ENCODE measurements at regions not wholly inside any gene's neighbourhood (a gene's known extent, or its start where the extent isn't known, plus 50 kb on each side); places are given as distances from the start of the nearest gene placed in this dataset.
A peak's percentile ranks its signal among the peaks of the same experiment; 100 is the strongest.

GRCh38 chr2:146821836-146822316, 1023.0 kb upstream of the ACVR2A start:
- H3K36me3 ChIP-seq (ENCODE audit: control insufficient read depth, insufficient read depth, low read length) = no peaks in the 10 kb centered on the region
- H3K27ac ChIP-seq (ENCODE audit: low read length) = no peak overlapping the region
- H3K4me3 ChIP-seq (ENCODE audit: low read length) = no peak overlapping the region
- no peaks in the 10 kb centered on the region for H3K27me3 ChIP-seq (ENCODE audit: control insufficient read depth, insufficient read depth, low read length)
- peaks cover 2% of the 10 kb centered on the region for H3K9me3 ChIP-seq (replicated peaks; ENCODE audit: control insufficient read depth, low read depth, low read length)
- WGBS (ENCODE audit: insufficient coverage) = no CpG with 5 or more reads among the region's 2 CpGs
- DNase-seq = peak; percentile 19
- H3K4me1 ChIP-seq (ENCODE audit: control insufficient read depth, insufficient read depth, low read length) = no peaks in the 10 kb centered on the region

GRCh38 chr2:146820672-146821071, 1024.2 kb upstream of the ACVR2A start:
- WGBS (ENCODE audit: insufficient coverage) = no CpG with 5 or more reads among the region's 3 CpGs
- Histone ChIP-seq H3K27me3 (ENCODE audit: control insufficient read depth, insufficient read depth, low read length) (no peaks in the 10 kb centered on the region), H3K36me3 (ENCODE audit: control insufficient read depth, insufficient read depth, low read length) (no peaks in the 10 kb centered on the region), H3K9me3 (replicated peaks; ENCODE audit: control insufficient read depth, low read depth, low read length) (peaks cover 2% of the 10 kb centered on the region), H3K27ac (ENCODE audit: low read length) (no peak overlapping the region), H3K4me1 (ENCODE audit: control insufficient read depth, insufficient read depth, low read length) (no peaks in the 10 kb centered on the region), H3K4me3 (ENCODE audit: low read length) (no peak overlapping the region)
- no peak for DNase-seq

GRCh38 chr2:146818122-146818521, 1026.7 kb upstream of the ACVR2A start:
- Histone ChIP-seq H3K4me1 (ENCODE audit: control insufficient read depth, insufficient read depth, low read length) (no peaks in the 10 kb centered on the region), H3K4me3 (ENCODE audit: low read length) (no peak overlapping the region), H3K9me3 (replicated peaks; ENCODE audit: control insufficient read depth, low read depth, low read length) (no peaks in the 10 kb centered on the region), H3K36me3 (ENCODE audit: control insufficient read depth, insufficient read depth, low read length) (no peaks in the 10 kb centered on the region), H3K27me3 (ENCODE audit: control insufficient read depth, insufficient read depth, low read length) (no peaks in the 10 kb centered on the region), H3K27ac (ENCODE audit: low read length) (no peak overlapping the region)
- no CpG with 5 or more reads among the region's 1 CpG for WGBS (ENCODE audit: insufficient coverage)
- DNase-seq = no peak

GRCh38 chr2:146817613-146818012, 1027.2 kb upstream of the ACVR2A start:
- Histone ChIP-seq H3K4me1 (ENCODE audit: control insufficient read depth, insufficient read depth, low read length) (no peaks in the 10 kb centered on the region), H3K36me3 (ENCODE audit: control insufficient read depth, insufficient read depth, low read length) (no peaks in the 10 kb centered on the region), H3K27ac (ENCODE audit: low read length) (no peak overlapping the region), H3K9me3 (replicated peaks; ENCODE audit: control insufficient read depth, low read depth, low read length) (no peaks in the 10 kb centered on the region), H3K27me3 (ENCODE audit: control insufficient read depth, insufficient read depth, low read length) (no peaks in the 10 kb centered on the region), H3K4me3 (ENCODE audit: low read length) (no peak overlapping the region)
- WGBS (ENCODE audit: insufficient coverage) = no CpG with 5 or more reads among the region's 1 CpG
- no peak for DNase-seq

- Histone ChIP-seq H3K27ac (ENCODE audit: low read length) (no peak overlapping the region), H3K4me3 (ENCODE audit: low read length) (no peak overlapping the region), H3K4me1 (ENCODE audit: control insufficient read depth, insufficient read depth, low read length) (no peaks in the 10 kb centered on the region), H3K9me3 (replicated peaks; ENCODE audit: control insufficient read depth, low read depth, low read length) (no peaks in the 10 kb centered on the region), H3K27me3 (ENCODE audit: control insufficient read depth, insufficient read depth, low read length) (no peaks in the 10 kb centered on the region), H3K36me3 (ENCODE audit: control insufficient read depth, insufficient read depth, low read length) (no peaks in the 10 kb centered on the region)
- WGBS (ENCODE audit: insufficient coverage) = no CpG with 5 or more reads among the region's 1 CpG
- DNase-seq = no peak
Measured at GRCh38 chr2:146814971-146815370, 1029.9 kb upstream of the ACVR2A start.

- Histone ChIP-seq H3K4me1 (ENCODE audit: control insufficient read depth, insufficient read depth, low read length) (peaks cover 2% of the 10 kb centered on the region), H3K4me3 (ENCODE audit: low read length) (no peak overlapping the region), H3K9me3 (replicated peaks; ENCODE audit: control insufficient read depth, low read depth, low read length) (no peaks in the 10 kb centered on the region), H3K27ac (ENCODE audit: low read length) (no peak overlapping the region), H3K36me3 (ENCODE audit: control insufficient read depth, insufficient read depth, low read length) (no peaks in the 10 kb centered on the region), H3K27me3 (ENCODE audit: control insufficient read depth, insufficient read depth, low read length) (no peaks in the 10 kb centered on the region)
- DNase-seq = peak; percentile 56
- WGBS (ENCODE audit: insufficient coverage) = 74% methylated on average over 13 of the region's 17 CpGs
Measured at GRCh38 chr2:146807568-146808168, 1037.2 kb upstream of the ACVR2A start.

GRCh38 chr2:146806364-146807005, 1038.3 kb upstream of the ACVR2A start:
- DNase-seq = peak; percentile 35
- WGBS (ENCODE audit: insufficient coverage) = 40% methylated on average over 1 of the region's 2 CpGs
- Histone ChIP-seq H3K27me3 (ENCODE audit: control insufficient read depth, insufficient read depth, low read length) (no peaks in the 10 kb centered on the region), H3K27ac (ENCODE audit: low read length) (no peak overlapping the region), H3K9me3 (replicated peaks; ENCODE audit: control insufficient read depth, low read depth, low read length) (no peaks in the 10 kb centered on the region), H3K4me3 (ENCODE audit: low read length) (no peak overlapping the region), H3K4me1 (ENCODE audit: control insufficient read depth, insufficient read depth, low read length) (peaks cover 2% of the 10 kb centered on the region), H3K36me3 (ENCODE audit: control insufficient read depth, insufficient read depth, low read length) (no peaks in the 10 kb centered on the region)

GRCh38 chr2:146804288-146804687, 1040.5 kb upstream of the ACVR2A start:
- Histone ChIP-seq H3K36me3 (ENCODE audit: control insufficient read depth, insufficient read depth, low read length) (no peaks in the 10 kb centered on the region), H3K9me3 (replicated peaks; ENCODE audit: control insufficient read depth, low read depth, low read length) (no peaks in the 10 kb centered on the region), H3K27ac (ENCODE audit: low read length) (no peak overlapping the region), H3K27me3 (ENCODE audit: control insufficient read depth, insufficient read depth, low read length) (no peaks in the 10 kb centered on the region), H3K4me3 (ENCODE audit: low read length) (no peak overlapping the region), H3K4me1 (ENCODE audit: control insufficient read depth, insufficient read depth, low read length) (peaks cover 2% of the 10 kb centered on the region)
- WGBS (ENCODE audit: insufficient coverage) = 100% methylated on average over 2 of the region's 4 CpGs
- no peak for DNase-seq

- DNase-seq = no peak
- H3K9me3 ChIP-seq (replicated peaks; ENCODE audit: control insufficient read depth, low read depth, low read length) = no peaks in the 10 kb centered on the region
- H3K27me3 ChIP-seq (ENCODE audit: control insufficient read depth, insufficient read depth, low read length) = no peaks in the 10 kb centered on the region
- no peak overlapping the region for H3K27ac ChIP-seq (ENCODE audit: low read length)
- no peaks in the 10 kb centered on the region for H3K36me3 ChIP-seq (ENCODE audit: control insufficient read depth, insufficient read depth, low read length)
- H3K4me3 ChIP-seq (ENCODE audit: low read length) = no peak overlapping the region
- no CpG with 5 or more reads among the region's 1 CpG for WGBS (ENCODE audit: insufficient coverage)
- peaks cover 2% of the 10 kb centered on the region for H3K4me1 ChIP-seq (ENCODE audit: control insufficient read depth, insufficient read depth, low read length)
Measured at GRCh38 chr2:146801886-146802285, 1042.9 kb upstream of the ACVR2A start.

- no peaks in the 10 kb centered on the region for H3K27me3 ChIP-seq (ENCODE audit: control insufficient read depth, insufficient read depth, low read length)
- H3K4me1 ChIP-seq (ENCODE audit: control insufficient read depth, insufficient read depth, low read length) = peaks cover 2% of the 10 kb centered on the region
- no peaks in the 10 kb centered on the region for H3K9me3 ChIP-seq (replicated peaks; ENCODE audit: control insufficient read depth, low read depth, low read length)
- no peak overlapping the region for H3K4me3 ChIP-seq (ENCODE audit: low read length)
- H3K36me3 ChIP-seq (ENCODE audit: control insufficient read depth, insufficient read depth, low read length) = no peaks in the 10 kb centered on the region
- DNase-seq = no peak
- H3K27ac ChIP-seq (ENCODE audit: low read length) = no peak overlapping the region
- no CpG with 5 or more reads among the region's 2 CpGs for WGBS (ENCODE audit: insufficient coverage)
Measured at GRCh38 chr2:146786396-146786795, 1058.4 kb upstream of the ACVR2A start.

Data from muscle of leg (tissue), 3 donors.